COR-L47 (cell line): ENCODE measurements at regions not wholly inside any gene's neighbourhood (a gene's known extent, or its start where the extent isn't known, plus 50 kb on each side); places are given as distances from the start of the nearest gene placed in this dataset.
"Not testable (repeated sequence)": the region's sequence is repeated elsewhere in the genome, so short reads cannot be mapped to it uniquely, and the experiment has no call there.

Experiments used
- DNase-seq: peaks from one replicate; lab custom pipeline; 2025; lab: John Stamatoyannopoulos, UW

DNA sequence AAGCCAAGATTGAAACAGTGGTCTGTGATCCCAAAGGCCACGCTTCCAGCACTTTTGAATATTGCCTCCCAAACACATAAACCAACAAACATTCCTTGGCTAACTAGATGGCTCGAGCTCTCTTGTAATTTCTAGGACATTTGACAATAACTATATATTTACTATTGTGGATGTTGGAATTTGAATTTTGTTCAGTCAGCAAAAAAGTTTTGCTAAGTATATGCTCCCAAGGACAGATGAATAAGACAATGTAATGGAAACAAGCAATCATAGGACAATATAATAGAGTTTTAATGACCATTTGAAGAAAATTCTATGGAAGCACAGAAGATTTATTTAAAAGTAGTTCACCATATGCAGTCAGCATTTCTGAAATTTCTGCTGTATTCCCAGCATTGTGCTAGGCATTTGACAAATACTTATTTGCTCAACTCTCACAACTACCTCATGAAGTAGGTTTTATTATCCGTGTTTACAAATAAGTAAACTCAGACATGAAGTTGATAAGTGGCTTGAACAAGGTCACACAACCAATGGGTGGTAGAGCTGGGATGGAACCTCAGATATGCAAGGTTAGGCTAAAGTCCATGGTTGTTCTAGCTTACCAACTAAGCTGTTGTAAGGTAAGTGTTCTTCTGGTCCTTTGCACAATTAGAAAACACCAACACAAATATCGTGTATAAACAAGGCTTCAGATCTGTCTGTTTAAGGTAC, 205.1 kb downstream of the NUFIP1 start:
- no peak for DNase-seq

DNA sequence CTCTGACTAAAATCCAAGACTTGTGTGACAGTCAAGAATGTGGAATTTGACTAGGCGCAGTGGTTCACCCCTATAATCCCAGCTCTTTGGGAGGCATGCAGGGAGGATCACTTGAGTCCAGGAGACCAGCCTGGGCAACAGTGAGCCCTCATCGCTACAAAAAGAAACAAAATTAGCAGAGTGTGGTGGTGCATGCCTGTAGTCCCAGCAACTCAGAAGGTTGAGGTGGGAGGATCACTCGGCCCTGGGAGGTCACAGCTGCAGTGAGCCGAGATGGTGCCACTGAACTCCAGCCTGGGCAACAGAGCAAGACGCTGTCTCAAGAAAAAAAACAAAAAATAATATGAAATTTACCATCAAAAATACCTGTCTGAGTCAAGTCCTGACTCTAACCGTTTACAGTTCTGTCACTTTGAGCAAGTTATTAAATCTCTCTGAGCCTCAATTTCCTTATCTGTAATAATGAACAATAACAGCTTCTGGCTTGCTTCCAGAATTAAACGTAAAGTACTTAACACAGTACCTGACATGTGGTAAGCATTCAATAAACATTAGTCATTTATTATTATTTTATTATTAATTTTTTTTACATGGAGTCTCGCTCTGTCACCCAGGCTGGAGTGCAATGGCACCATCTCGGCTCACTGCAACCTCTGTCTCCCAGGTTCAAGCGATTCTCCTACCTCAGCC, 204.6 kb upstream of the TSC22D1 start:
- DNase-seq, result no peak

DNA sequence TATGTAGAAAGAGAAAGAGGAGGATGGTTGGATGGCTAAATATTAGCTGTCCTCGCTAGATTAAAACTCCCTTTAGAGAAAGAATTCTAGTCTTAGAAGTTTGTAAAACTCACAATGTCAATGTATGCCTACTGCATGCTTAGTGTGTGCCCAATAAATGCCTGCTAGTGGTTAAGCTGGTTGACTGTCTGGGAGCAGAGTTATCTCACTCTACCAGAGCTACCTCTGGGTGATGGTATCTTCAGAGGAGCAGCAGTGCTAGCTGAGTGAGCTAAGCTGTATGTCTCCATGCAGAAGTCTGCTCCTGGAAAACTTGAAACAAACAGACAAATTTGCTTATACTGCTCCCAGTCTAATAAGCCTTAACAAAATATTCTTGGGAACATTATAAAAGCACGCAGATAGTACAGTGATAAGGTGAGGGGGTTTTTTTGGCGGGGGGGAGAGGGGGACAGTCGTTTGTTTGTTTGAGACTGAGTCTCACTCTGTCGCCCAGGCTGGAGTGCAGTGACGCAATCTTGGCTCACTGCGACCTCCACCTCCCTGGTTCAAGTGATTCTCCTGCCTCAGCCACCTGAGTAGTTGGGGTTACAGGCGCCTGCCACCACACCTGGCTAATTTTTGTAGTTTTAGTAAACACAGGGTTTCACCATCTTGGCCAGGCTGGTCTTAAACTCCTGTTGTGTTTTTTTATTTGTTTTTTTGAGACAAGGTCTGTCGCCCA, 202.8 kb upstream of the TSC22D1 start:
- DNase-seq, result no peak

DNA sequence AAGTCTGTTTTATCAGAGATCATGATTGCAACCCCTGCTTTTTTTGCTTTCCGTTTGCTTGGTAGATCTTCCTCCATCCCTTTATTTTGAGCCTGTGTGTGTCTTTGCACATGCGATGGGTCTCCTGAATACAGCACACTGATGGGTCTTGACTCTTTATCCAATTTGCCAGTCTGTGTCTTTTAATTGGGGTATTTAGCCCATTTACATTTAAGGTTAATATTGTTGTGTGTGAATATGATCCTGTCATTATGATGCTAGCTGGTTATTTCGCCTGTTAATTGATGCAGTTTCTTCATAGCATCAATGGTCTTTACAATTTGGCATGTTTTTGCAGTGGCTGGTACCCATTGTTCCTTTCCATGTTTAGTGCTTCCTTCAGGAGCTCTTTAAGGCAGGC, 199.2 kb upstream of the TSC22D1 start:
- DNase-seq, result not testable (repeated sequence)

DNA sequence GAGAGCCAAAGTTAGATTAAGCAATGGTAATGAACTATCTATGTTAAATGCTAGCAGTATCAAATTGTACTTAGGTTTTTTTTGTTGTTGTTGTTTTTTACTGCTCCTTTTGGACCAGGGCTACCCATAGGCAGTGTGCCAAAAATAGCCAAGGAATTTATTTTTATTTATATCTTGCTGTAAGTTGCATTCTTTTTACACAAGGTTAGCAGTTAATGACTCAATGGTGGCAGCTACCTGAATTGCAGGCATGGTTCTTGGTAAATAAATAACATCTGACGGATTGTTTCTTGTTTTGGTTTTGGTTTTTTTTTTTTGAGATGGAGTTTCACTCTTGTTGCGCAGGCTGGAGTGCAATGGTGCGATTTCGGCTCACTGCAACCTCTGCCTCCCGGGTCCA, 194.8 kb upstream of the TSC22D1 start:
- DNase-seq, result no peak

GRCh38 chr13:44769686-44770085, 193.6 kb upstream of the TSC22D1 start:
- DNase-seq, result no peak

- no peak for DNase-seq
Measured at GRCh38 chr13:44768775-44769581, 192.8 kb upstream of the TSC22D1 start.

DNA sequence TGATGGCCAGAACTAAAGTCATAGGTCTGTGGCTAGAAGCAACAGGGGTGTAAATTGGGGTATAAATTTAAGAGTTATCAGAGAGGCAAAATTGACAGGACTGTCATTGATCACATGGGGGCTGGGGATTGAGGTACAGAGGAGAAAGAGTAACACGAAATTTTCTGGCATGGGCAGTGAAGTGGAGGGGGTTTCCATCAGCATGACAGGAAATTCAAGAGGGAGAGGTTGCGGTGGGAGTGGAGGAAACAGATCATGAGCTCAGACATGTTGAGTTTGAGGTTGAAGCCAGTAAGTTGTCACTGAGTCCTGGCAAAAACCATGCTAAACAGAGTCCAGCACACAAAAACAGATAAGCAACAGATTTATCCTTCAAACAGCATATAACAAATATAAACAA, 192.1 kb upstream of the TSC22D1 start:
- DNase-seq, result no peak

GRCh38 chr13:44765001-44765471, 188.9 kb upstream of the TSC22D1 start:
- no peak for DNase-seq

- DNase-seq, result no peak
Measured at GRCh38 chr13:44764302-44764692, 188.2 kb upstream of the TSC22D1 start.

DNA sequence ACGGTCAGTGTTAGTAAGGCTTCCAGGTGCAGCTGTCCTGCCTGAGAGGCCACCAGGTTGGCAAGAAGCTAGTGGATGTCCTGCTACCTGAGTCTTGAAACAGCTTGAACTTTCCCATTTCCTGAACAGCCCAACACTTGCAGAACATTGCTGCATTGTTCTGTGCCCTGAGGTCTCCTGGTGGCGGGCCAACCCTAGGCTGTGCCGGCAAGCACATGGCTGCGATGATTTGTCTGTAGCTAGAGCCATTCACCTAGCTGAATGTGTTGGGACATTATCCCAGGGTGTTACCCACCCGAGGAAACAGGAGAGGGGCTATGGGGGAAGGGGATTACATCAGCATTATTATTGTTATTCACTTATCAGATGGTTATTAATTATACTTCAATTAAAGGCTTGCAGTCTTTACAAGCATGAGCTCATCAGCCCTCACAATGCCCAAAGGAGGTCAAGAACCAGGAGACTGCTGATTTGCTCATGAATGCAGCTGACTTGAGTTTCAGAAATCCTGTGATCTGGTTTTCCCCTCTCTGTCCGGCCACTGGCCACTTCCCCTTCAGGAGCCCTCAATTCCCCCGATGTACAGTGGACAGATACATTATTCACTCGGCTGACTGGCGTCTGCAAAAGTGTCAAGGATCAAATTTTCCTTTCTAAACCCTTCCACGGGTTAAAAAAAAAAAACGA, 187.6 kb upstream of the TSC22D1 start:
- no peak for DNase-seq

DNA sequence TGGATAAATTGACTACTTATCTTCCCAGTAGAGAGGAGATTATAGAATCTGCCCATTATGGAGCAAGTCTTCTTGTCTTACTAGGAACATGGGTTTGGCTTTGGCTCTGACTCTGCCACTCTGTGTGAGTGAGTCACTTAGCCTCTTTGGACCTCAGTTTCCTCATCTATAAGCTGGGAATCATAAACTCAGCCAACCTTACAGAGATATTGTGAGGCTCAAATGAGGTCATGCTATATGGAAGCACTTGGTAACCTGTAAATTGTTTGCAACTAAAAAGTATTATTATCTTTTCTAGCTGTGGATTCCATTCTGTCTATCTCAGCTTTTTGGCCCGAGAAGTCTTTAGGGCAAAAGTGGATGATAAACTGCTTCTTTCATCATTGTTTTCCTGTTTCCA, 186.8 kb upstream of the TSC22D1 start:
- no peak for DNase-seq

- DNase-seq, result no peak
Measured at GRCh38 chr13:44760434-44760833, 184.3 kb upstream of the TSC22D1 start.

DNA sequence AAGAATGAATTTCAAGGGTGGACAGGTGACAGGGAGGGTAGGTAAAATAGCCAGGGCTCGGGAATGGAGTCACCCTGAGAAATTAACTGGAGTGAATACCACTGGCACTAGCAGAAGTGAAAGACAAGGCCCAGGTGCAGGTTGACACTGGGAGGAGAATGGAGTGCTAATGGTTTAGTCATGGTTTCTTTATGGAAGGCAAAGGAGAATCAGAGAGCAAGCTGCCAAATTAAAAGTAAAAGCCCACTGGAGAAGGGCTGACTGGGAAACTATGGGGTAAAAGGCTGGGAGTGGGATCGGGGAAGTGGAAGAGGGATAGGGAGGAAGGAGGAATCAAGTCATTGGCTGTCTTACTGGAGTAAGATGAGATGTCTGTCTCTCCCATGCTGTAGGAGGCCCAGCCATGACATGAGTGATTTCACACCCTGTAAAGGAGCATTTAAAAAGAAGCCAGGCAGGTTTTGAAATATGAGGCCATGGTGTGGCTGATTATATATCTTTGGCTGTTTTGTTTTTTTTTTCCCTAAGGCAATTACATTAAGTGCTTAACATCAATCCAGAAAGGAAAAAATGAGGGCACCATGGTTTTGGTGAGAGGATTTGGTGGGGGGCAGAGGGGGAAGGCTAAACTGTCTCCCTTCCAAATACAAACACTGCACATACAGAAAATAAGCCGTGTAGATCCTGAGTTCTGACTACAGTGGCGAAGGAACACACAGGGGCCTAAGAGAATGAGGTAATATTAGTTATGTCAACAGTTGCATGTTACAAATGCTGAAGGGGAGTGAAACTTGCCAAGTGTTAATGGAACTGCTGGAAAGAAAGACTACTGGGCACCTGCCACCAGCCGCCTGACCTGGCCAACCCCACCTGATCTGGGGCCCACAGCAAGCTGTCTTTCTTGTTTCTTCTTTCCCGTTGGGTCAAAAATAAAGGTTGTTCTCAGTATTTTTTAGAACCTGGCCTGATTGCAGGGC, 183.5 kb upstream of the TSC22D1 start:
- DNase-seq, result peak; percentile 72

DNA sequence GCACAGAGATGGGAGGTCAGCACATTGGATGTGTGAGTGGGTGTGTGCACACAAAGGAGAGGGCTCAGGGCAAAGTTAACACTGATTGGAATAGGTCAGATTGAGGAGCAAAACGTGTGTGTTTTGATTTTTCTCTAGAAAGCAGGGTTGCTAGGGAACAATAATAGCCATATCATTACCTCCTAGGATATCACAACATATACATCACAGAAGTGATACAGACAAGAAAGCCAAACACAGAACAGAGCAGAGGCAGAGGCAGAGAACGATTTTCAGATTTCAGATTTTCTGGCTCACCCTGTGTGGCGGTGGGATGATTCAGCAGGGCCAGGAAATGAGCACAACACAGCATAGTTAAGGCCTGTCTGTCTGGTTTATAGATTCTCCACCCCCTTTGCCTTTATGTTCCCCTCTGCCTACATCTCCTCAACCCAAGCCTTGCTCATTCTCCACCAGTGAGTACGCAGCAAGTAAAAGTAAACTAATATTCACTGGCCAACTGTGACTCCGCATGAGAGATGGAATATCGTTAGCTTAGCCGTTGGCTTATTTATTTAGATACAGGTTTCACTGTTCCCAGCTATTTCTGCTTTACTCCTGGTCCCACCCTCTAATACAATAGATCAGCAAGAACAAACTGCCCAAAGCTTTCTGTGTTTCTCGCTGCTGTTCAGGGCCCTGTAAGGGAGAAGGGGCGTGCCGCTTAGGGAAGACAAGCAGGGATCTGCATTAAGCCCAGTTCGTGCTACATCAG, 182.7 kb upstream of the TSC22D1 start:
- DNase-seq, result peak; percentile 57

DNA sequence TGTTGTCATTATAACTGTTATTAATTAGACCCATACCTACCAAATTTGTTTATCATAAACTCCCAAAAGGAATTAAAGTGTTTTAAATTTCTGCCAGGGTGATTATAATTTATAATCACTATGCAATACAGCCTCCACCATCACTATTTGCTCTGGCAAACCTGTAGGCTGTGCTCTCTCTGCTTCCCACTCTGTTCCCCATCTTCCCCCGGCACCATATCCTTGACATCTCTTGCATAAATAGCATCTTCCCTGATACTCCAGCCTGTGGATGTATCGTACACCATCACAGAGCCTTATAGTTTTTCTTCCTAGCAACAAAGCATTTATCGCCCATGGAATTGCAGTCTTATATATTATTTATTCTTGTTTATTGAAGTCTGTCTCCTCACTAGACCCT, 181.5 kb upstream of the TSC22D1 start:
- DNase-seq, result no peak

GRCh38 chr13:44756276-44756810, 180.2 kb upstream of the TSC22D1 start:
- no peak for DNase-seq

DNA sequence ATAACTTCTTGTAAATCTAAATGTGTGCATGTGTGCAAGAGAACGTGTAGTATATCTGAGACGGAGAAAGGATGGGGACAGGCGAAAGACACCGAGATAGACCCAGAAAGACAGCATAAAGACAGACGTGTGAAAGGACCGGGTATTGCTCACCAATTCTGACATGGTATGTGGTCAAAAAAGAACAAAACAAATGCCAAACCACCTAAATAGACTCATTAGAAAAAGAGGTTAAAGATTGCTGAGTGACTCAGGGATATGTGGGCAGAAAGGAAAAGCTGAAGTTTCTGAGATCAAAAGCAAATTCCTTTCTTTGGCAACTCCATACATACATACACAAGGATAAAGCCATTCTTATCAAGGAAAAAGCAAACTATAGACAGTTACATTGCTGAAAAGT, 179.7 kb upstream of the TSC22D1 start:
- DNase-seq, result no peak

DNA sequence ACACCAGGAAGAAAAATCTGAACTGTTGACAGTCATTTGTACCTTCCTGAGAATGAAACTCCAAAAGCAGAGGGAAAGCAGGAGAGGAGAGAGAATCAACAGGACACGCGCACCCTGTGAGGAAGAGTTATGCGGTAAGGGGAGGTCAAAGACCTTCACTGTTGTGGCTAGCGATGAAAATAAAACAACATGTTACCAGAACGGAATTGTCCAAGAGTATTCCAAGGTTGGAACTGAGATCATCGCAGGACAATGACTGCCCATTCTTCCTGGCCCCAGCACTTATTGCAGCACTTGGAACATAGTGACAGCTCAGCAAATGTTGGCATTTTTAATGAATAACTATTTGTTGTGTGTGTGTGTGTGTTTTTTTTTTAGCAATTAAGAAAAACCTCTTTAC, 176.0 kb upstream of the TSC22D1 start:
- no peak for DNase-seq
